Endothelial cell of umbilical vein (primary cell): ENCODE measurements at regions not wholly inside any gene's neighbourhood (a gene's known extent, or its start where the extent isn't known, plus 50 kb on each side); places are given as distances from the start of the nearest gene placed in this dataset.

Experiments
- BruUV-seq: library from RNA; stranded (reverse); fragments of 400-500 nt; replicated peaks from 2 replicates; lab custom pipeline; 2021; lab: Mats Ljungman, UMichigan
- CTCF ChIA-PET: fragments of 300-600, 350-600 bp; sonication (Branson Sonifier 250); formaldehyde crosslinking; loops from one replicate; lab custom pipeline; 2021; ENCODE audit warnings: antibody characterized with exemption, inconsistent platforms; lab: Charles Lee
- POLR2A ChIA-PET: fragments of 300-600, 350-600 bp; sonication (Branson Sonifier 250); formaldehyde crosslinking; loops from one replicate; lab custom pipeline; 2021; ENCODE audit warnings: antibody characterized with exemption, inconsistent platforms; lab: Charles Lee
- DNase-seq: peaks from one replicate; pipeline ENCODE4 v3.0.0-alpha.2; 2011; ENCODE audit warnings: low read depth, low spot score
- FAIRE-seq: peaks from 2 replicates; lab custom pipeline; 2011; peaks lifted over from hg19 to GRCh38; lab: Jason Lieb, UNC
- H2AFZ ChIP-seq: 2 replicates; pipeline ENCODE4 v1.6.0; 2012; ENCODE audit warnings: low read depth, low read length, control low read depth, inconsistent platforms
- H3K27ac ChIP-seq: 2 replicates; pipeline ENCODE4 v1.5.1; 2011; ENCODE audit warnings: low read depth, mild to moderate bottlenecking, control low read depth, low read length, moderate library complexity; ENCODE audit not compliant: insufficient read depth
- H3K27me3 ChIP-seq, 2 experiments: 2 replicates each; pipeline versions ENCODE4 v1.6.0 to v1.6.1; 2011; ENCODE audit warnings: low read length in 2 of 2, mixed read lengths in 1 of 2; ENCODE audit not compliant: control insufficient read depth in 2 of 2, insufficient read depth in 2 of 2
- H3K36me3 ChIP-seq, 2 experiments: 2 replicates in 1 of 2; 3 replicates in 1 of 2; pipeline ENCODE4 v1.5.1; 2011; ENCODE audit warnings: low read length in 2 of 2, mild to moderate bottlenecking in 1 of 2, moderate library complexity in 1 of 2; ENCODE audit not compliant: control insufficient read depth in 2 of 2, insufficient read depth in 2 of 2; ENCODE audit errors: extremely low read depth in 1 of 2
- H3K4me1 ChIP-seq: 3 replicates; pipeline ENCODE4 v1.5.1; 2011; ENCODE audit warnings: mild to moderate bottlenecking, low read length; ENCODE audit not compliant: control insufficient read depth, insufficient read depth; ENCODE audit errors: extremely low read depth
- H3K4me2 ChIP-seq: 2 replicates; pipeline ENCODE4 v1.6.1; 2011; ENCODE audit warnings: low read length, control low read depth, mixed read lengths; ENCODE audit not compliant: insufficient read depth
- H3K4me3 ChIP-seq, 3 experiments: fragments of 200-600 bp in 1 of 3; sonication (generic), shearing (Covaris generic) in 1 of 3; replicated peaks in 1 of 3; 2 replicates each; pipeline ENCODE4 v1.5.1; 2011 to 2016; ENCODE audit warnings: control low read depth in 3 of 3, low read length in 3 of 3, mild to moderate bottlenecking in 2 of 3, inconsistent platforms in 1 of 3, low read depth in 1 of 3, moderate library complexity in 1 of 3; ENCODE audit not compliant: insufficient read depth in 1 of 3
- H3K79me2 ChIP-seq: 2 replicates; pipeline ENCODE4 v1.6.0; 2012; ENCODE audit warnings: low read length, inconsistent platforms; ENCODE audit not compliant: control insufficient read depth, insufficient read depth
- H3K9ac ChIP-seq: replicated peaks from 2 replicates; pipeline ENCODE3; 2011; ENCODE audit warnings: low read length, control low read depth; ENCODE audit not compliant: insufficient read depth; ENCODE audit errors: extremely low read depth
- H3K9me1 ChIP-seq: replicated peaks from 3 replicates; pipeline ENCODE4 v1.6.0; 2011; ENCODE audit warnings: mild to moderate bottlenecking, low read length; ENCODE audit not compliant: control insufficient read depth, insufficient read depth; ENCODE audit errors: extremely low read depth
- H3K9me3 ChIP-seq: replicated peaks from 2 replicates; pipeline ENCODE4 v1.5.1; 2012; ENCODE audit warnings: low read length, inconsistent platforms; ENCODE audit not compliant: control insufficient read depth, insufficient read depth
- H4K20me1 ChIP-seq: replicated peaks from 2 replicates; pipeline ENCODE3; 2011; ENCODE audit warnings: mild to moderate bottlenecking, low read length; ENCODE audit not compliant: control insufficient read depth, insufficient read depth; ENCODE audit errors: extremely low read depth
- EZH2 ChIP-seq: IDR thresholded peaks from 2 replicates; pipeline ENCODE4 v1.6.1; 2012; ENCODE audit warnings: borderline replicate concordance, low read depth, mild to moderate bottlenecking, moderate library complexity, low read length, inconsistent platforms; ENCODE audit not compliant: severe bottlenecking
- FOS ChIP-seq: IDR thresholded peaks from 2 replicates; pipeline ENCODE4 v1.6.1; 2011; ENCODE audit warnings: mild to moderate bottlenecking, low read length, moderate library complexity, borderline replicate concordance; ENCODE audit not compliant: insufficient read depth
- GATA2 ChIP-seq: IDR thresholded peaks from 2 replicates; pipeline ENCODE4 v1.7.0; 2011; ENCODE audit warnings: low read depth, mild to moderate bottlenecking, moderate library complexity, mixed read lengths, low read length; ENCODE audit not compliant: insufficient read length, insufficient read depth
- JUN ChIP-seq: IDR thresholded peaks from 2 replicates; pipeline ENCODE4 v1.6.1; 2011; ENCODE audit warnings: borderline replicate concordance, low read depth; ENCODE audit not compliant: insufficient read length, insufficient read depth
- MYC ChIP-seq: IDR thresholded peaks from one replicate; pipeline ENCODE4 v1.6.1; 2011; ENCODE audit warnings: mild to moderate bottlenecking, low read depth, low read length
- POLR2A ChIP-seq: IDR thresholded peaks from 2 replicates; pipeline ENCODE4 v1.6.1; 2012; ENCODE audit warnings: low read depth, mild to moderate bottlenecking, control low read depth, low read length
- POLR2AphosphoS5 ChIP-seq: IDR thresholded peaks from 2 replicates; pipeline ENCODE4 v1.6.1; 2012; ENCODE audit warnings: low read depth, mild to moderate bottlenecking, control low read depth, low read length, moderate library complexity; ENCODE audit not compliant: insufficient read depth
- dilution Hi-C: fragments of 300-500 bp; cut with MboI; formaldehyde crosslinking; loops from one replicate; pipeline ENCODE4 v1.15.0; 2019; ENCODE audit warnings: low sequenced_read_pairs; ENCODE audit not compliant: extremely low pct_ligation_motif_present
- intact Hi-C: fragments of 100-400 bp; cut with micrococcal nuclease; formaldehyde crosslinking; loops from one replicate; pipeline ENCODE4 v1.10.0; 2022
- TF ChIP-seq, protein P1 (sequence below): IDR thresholded peaks from 2 replicates; pipeline ENCODE4 v1.6.1; 2011; ENCODE audit not compliant: insufficient read depth, insufficient read length

DNA sequence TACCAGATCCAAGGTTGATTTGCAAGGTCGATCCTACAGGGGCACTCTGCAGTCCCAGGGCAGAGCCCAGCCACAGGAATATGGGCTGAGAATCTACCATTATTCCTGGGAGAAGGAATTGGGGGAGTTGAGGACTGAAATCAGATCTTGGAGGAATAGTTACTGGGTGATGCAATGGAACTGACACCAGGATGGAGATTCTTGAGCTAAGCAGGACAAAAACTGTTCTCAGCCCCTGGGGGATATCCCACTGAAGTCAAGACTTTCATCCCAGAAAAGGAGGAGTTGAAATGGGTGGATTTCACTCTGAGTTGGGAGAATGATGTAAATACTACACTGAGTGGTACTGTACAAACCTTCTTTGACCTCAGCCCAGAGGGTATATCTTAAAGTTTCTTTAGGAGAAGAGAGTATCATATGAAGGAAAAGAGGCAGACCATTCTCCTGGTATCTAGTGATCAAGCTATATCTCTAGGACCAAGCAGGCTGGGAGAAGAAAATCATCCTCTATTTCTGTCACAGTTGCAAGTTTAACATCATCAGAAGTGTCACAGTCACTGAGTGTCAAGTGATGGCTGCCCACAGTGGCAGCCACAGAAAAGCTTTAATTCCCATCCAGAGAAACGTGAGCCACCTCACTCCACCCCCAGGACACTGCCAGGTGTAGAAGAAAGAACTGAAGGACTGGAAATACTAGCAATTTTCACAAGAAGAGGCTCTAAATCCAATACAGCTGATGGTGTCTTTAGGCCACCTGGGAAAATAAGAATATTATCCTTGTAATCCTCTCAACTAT, 181.9 kb downstream of the NUAK1 start:
- no peak overlapping the region for H2AFZ ChIP-seq
- intact Hi-C loops = no loop called here
- H3K9me3 ChIP-seq = no peaks in the 10 kb centered on the region
- TF ChIP-seq EZH2 (no peak), FOS (no peak), MYC (no peak), POLR2AphosphoS5 (no peak)
- DNase-seq (no peak), FAIRE-seq (no peak)
- H4K20me1 ChIP-seq = no peaks in the 10 kb centered on the region
- no peak overlapping the region for H3K4me2 ChIP-seq
- ChIA-PET CTCF (no interaction called here), POLR2A (no interaction called here)
- H3K27me3 ChIP-seq = no peaks in the 10 kb centered on the region
- H3K4me1 ChIP-seq = peaks cover 4% of the 10 kb centered on the region
- no peaks in the 10 kb centered on the region for H3K79me2 ChIP-seq
- dilution Hi-C loops = no loop called here
- H3K36me3 ChIP-seq = no peaks in the 10 kb centered on the region
- H3K9ac ChIP-seq = no peak overlapping the region
- no peak overlapping the region for H3K27ac ChIP-seq
- H3K9me1 ChIP-seq = no peaks in the 10 kb centered on the region
- no TSS peak for BruUV-seq
- H3K4me3 ChIP-seq = no peak overlapping the region

DNA sequence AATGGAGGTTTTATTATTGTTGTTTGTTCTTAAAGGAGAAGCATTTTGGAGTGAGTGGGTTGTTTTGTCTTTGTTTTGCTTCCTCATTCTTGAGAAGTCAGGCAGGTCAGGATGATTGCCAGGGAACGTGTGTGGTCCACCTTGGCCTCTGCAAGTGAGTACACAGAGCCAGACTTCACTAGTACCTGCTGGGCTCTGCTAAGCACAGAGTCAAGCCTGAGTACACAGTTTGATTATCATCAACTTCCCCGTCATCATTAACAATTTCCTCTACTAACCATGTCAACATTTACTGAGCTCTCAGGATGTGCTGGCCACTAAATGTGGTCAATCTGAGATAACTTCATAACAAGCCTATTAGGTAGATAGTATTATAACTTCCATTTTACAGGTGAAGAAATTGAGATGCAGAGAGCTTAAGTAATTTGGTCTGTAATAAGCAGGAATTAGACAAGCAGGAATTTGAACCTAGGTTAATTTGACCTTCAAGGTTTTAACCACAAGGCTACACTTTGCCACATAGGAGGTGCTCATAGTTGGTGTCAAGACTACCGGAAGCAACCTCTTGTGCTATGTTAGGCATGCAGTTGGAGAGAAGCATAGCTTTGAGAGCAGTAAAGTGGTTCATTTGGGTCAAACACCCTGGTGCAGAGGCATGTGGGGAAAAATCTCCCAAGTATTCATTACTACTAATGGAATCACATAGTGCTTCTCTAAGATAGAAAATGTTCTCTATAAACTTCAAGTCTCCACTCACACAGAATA, 178.3 kb downstream of the NUAK1 start:
- peak; percentile 50 for DNase-seq
- POLR2A ChIA-PET = no interaction called here
- Histone ChIP-seq H3K9me1 (no peaks in the 10 kb centered on the region), H3K27me3 (no peaks in the 10 kb centered on the region), H3K4me1 (peaks cover 4% of the 10 kb centered on the region), H3K4me3 (no peak overlapping the region), H3K27ac (no peak overlapping the region), H3K9ac (no peak overlapping the region), H3K9me3 (no peaks in the 10 kb centered on the region), H3K36me3 (no peaks in the 10 kb centered on the region), H3K79me2 (no peaks in the 10 kb centered on the region), H4K20me1 (no peaks in the 10 kb centered on the region), H3K4me2 (no peak overlapping the region), H2AFZ (peak overlapping the region; percentile 9)
- intact Hi-C loops (no loop called here), dilution Hi-C loops (no loop called here)
- peak; percentile 63 for TF ChIP-seq GATA2
- no peak for TF ChIP-seq POLR2AphosphoS5
- TF ChIP-seq JUN = no peak
- TF ChIP-seq, protein P1, sequence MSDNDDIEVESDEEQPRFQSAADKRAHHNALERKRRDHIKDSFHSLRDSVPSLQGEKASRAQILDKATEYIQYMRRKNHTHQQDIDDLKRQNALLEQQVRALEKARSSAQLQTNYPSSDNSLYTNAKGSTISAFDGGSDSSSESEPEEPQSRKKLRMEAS = no peak
- TF ChIP-seq POLR2A = no peak
- no TSS peak for BruUV-seq
- CTCF ChIA-PET = interaction anchor here (1.0 kb wide), 1 partner anchor 14 kb away, joined by 3 read pairs; no protein-coding TSS in a partner anchor
- peak; percentile 76 for FAIRE-seq
